ENCODE measurements at regions not wholly inside any gene's neighbourhood (a gene's known extent, or its start where the extent isn't known, plus 50 kb on each side); places are given as distances from the start of the nearest gene placed in this dataset.
"Not testable (repeated sequence)": the region's sequence is repeated elsewhere in the genome, so short reads cannot be mapped to it uniquely, and the experiment has no call there.

- TF ChIP-seq, protein P1, sequence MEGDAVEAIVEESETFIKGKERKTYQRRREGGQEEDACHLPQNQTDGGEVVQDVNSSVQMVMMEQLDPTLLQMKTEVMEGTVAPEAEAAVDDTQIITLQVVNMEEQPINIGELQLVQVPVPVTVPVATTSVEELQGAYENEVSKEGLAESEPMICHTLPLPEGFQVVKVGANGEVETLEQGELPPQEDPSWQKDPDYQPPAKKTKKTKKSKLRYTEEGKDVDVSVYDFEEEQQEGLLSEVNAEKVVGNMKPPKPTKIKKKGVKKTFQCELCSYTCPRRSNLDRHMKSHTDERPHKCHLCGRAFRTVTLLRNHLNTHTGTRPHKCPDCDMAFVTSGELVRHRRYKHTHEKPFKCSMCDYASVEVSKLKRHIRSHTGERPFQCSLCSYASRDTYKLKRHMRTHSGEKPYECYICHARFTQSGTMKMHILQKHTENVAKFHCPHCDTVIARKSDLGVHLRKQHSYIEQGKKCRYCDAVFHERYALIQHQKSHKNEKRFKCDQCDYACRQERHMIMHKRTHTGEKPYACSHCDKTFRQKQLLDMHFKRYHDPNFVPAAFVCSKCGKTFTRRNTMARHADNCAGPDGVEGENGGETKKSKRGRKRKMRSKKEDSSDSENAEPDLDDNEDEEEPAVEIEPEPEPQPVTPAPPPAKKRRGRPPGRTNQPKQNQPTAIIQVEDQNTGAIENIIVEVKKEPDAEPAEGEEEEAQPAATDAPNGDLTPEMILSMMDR (IDR thresholded peaks at IDR 0.05; ENCODE audit: low read depth, low read length, poor library complexity, severe bottlenecking), result not testable (repeated sequence)
- TF ChIP-seq EZH2phosphoT487 (IDR thresholded peaks at IDR 0.05; ENCODE audit: borderline replicate concordance, low read length), result not testable (repeated sequence)
Observed at GRCh38 chr17:18569489-18569913, 74.7 kb downstream of the TBC1D28 start.
